CD4-positive, alpha-beta T cell treated with Interleukin-6 for 4 hours (primary cell): ENCODE measurements at regions not wholly inside any gene's neighbourhood (a gene's known extent, or its start where the extent isn't known, plus 50 kb on each side); places are given as distances from the start of the nearest gene placed in this dataset.
"Not testable (repeated sequence)": the region's sequence is repeated elsewhere in the genome, so short reads cannot be mapped to it uniquely, and the experiment has no call there.

Source experiments
- DNase-seq: peaks from one replicate; pipeline ENCODE4 v3.0.0-alpha.2; 2020; ENCODE audit warnings: mixed read lengths

GRCh38 chr12:76292891-76293290 is 55.3 kb downstream of the BBS10 start:
- DNase-seq, result not testable (repeated sequence)

- DNase-seq, result not testable (repeated sequence)
These were observed 55.9 kb downstream of the BBS10 start for GRCh38 chr12:76292305-76292704.

GRCh38 chr12:76290963-76291859 is 57.0 kb downstream of the BBS10 start:
- no peak for DNase-seq

GRCh38 chr12:76288218-76288617 is 60.0 kb downstream of the BBS10 start:
- no peak for DNase-seq

- no peak for DNase-seq
These were observed 63.1 kb downstream of the BBS10 start for GRCh38 chr12:76284816-76285750.

- no peak for DNase-seq
These were observed 65.5 kb downstream of the BBS10 start for GRCh38 chr12:76282744-76283143.

GRCh38 chr12:76277480-76277879 is 70.7 kb downstream of the BBS10 start:
- no peak for DNase-seq

GRCh38 chr12:76276499-76277151 is 71.6 kb downstream of the BBS10 start:
- no peak for DNase-seq

GRCh38 chr12:76275511-76276093 is 72.6 kb downstream of the BBS10 start:
- no peak for DNase-seq

GRCh38 chr12:76274420-76275083 is 73.7 kb downstream of the BBS10 start:
- DNase-seq, result no peak

GRCh38 chr12:76272287-76272686 is 75.9 kb downstream of the BBS10 start:
- DNase-seq, result no peak

GRCh38 chr12:76270657-76271358 is 77.4 kb downstream of the BBS10 start:
- DNase-seq, result no peak

GRCh38 chr12:76268267-76268666 is 79.9 kb downstream of the BBS10 start:
- no peak for DNase-seq

- DNase-seq, result no peak
These were observed 81.4 kb downstream of the BBS10 start for GRCh38 chr12:76266797-76267196.

- no peak for DNase-seq
These were observed 82.6 kb downstream of the BBS10 start for GRCh38 chr12:76265424-76266180.

- no peak for DNase-seq
These were observed 83.6 kb downstream of the BBS10 start for GRCh38 chr12:76264611-76265012.

- no peak for DNase-seq
These were observed 84.5 kb downstream of the BBS10 start for GRCh38 chr12:76263696-76264095.

GRCh38 chr12:76260390-76260748 is 87.8 kb downstream of the BBS10 start:
- DNase-seq, result no peak

- DNase-seq, result no peak
These were observed 88.4 kb downstream of the BBS10 start for GRCh38 chr12:76259660-76260389.

- no peak for DNase-seq
These were observed 89.1 kb downstream of the BBS10 start for GRCh38 chr12:76259106-76259505.
